HCT116 (cell line): ENCODE measurements at regions not wholly inside any gene's neighbourhood (a gene's known extent, or its start where the extent isn't known, plus 50 kb on each side); places are given as distances from the start of the nearest gene placed in this dataset.

Experiments used
- ATAC-seq: fragments of 200-7000 bp; cut with Tn5 transposase; 2 replicates; pipeline ENCODE4 v1.9.1; 2020; ENCODE audit warnings: mild to moderate bottlenecking, moderate library complexity
- BruUV-seq: library from RNA; stranded (reverse); fragments of 400-500 nt; replicated peaks from 2 replicates; lab custom pipeline; 2021; lab: Mats Ljungman, UMichigan
- CTCF ChIA-PET: fragments of 300-600 bp; sonication (Branson Sonifier 250); formaldehyde crosslinking; loops from one replicate; lab custom pipeline; 2021; ENCODE audit warnings: antibody characterized with exemption; lab: Charles Lee
- POLR2A ChIA-PET: fragments of 300-600, 350-600 bp; sonication (Branson Sonifier 250); formaldehyde crosslinking; loops from one replicate; lab custom pipeline; 2021; ENCODE audit warnings: antibody characterized with exemption; lab: Charles Lee
- RAD21 ChIA-PET, 2 experiments: fragments of 300-600 bp; sonication (Branson Sonifier 250); formaldehyde crosslinking; loops; one replicate each; lab custom pipeline; 2023; ENCODE audit warnings: low total read pairs in 2 of 2; ENCODE audit not compliant: uncharacterized antibody in 2 of 2, unreplicated experiment in 2 of 2, low non-redundant PET in 1 of 2; lab: Charles Lee
- DNase-seq: peaks from one replicate; pipeline ENCODE4 v3.0.0-alpha.2; 2010; ENCODE audit warnings: low read depth, low spot score
- H2AFZ ChIP-seq: fragments of 200-600 bp; shearing (Covaris generic), sonication (generic); 2 replicates; pipeline ENCODE4 v1.6.1; 2017; ENCODE audit warnings: low read depth, mixed run types, mixed read lengths, antibody characterized with exemption, low read length; ENCODE audit not compliant: poor library complexity, severe bottlenecking
- H3K27ac ChIP-seq: 2 replicates; pipeline ENCODE4 v1.5.1; 2012; ENCODE audit warnings: low read depth, low read length
- H3K27me3 ChIP-seq: fragments of 200-600 bp; sonication (generic); 2 replicates; pipeline ENCODE4 v1.6.1; 2016; ENCODE audit warnings: mixed run types, low read length, mixed read lengths; ENCODE audit not compliant: insufficient read depth
- H3K36me3 ChIP-seq, 2 experiments: fragments of 200-500 bp in 1 of 2; fragments of 200-600 bp in 1 of 2; sonication (Bioruptor generic) in 1 of 2; sonication (generic) in 1 of 2; 2 replicates each; pipeline versions ENCODE4 v1.5.1 to v1.6.1; 2014 to 2016; ENCODE audit warnings: low read length in 2 of 2, inconsistent platforms in 1 of 2, mixed read lengths in 1 of 2, mixed run types in 1 of 2; ENCODE audit not compliant: insufficient read depth in 2 of 2, control insufficient read depth in 1 of 2
- H3K4me1 ChIP-seq, 2 experiments: fragments of 200-600 bp in 1 of 2; sonication (generic) in 1 of 2; 2 replicates each; pipeline versions ENCODE4 v1.5.1 to v1.6.1; 2012 to 2017; ENCODE audit warnings: low read length in 2 of 2, inconsistent platforms in 1 of 2, mild to moderate bottlenecking in 1 of 2, mixed read lengths in 1 of 2, mixed run types in 1 of 2, moderate library complexity in 1 of 2; ENCODE audit not compliant: insufficient read depth in 2 of 2, control insufficient read depth in 1 of 2
- H3K4me2 ChIP-seq: fragments of 200-600 bp; sonication (generic); 2 replicates; pipeline ENCODE4 v1.6.1; 2017; ENCODE audit warnings: mixed run types, low read length, mixed read lengths
- H3K4me3 ChIP-seq, 2 experiments: fragments of 200-600 bp in 1 of 2; sonication (generic) in 1 of 2; replicated peaks in 1 of 2; 2 replicates each; pipeline ENCODE4 v1.5.1; 2011 to 2016; ENCODE audit warnings: low read length in 2 of 2, control low read depth in 1 of 2, low read depth in 1 of 2, mild to moderate bottlenecking in 1 of 2, mixed read lengths in 1 of 2, mixed run types in 1 of 2
- H3K79me2 ChIP-seq: fragments of 200-600 bp; sonication (generic); 2 replicates; pipeline ENCODE4 v1.6.1; 2017; ENCODE audit warnings: mild to moderate bottlenecking, mixed run types, low read length, moderate library complexity, mixed read lengths; ENCODE audit not compliant: insufficient read depth
- H3K9ac ChIP-seq: fragments of 200-600 bp; sonication (generic); 2 replicates; pipeline ENCODE4 v1.6.1; 2016; ENCODE audit warnings: low read length, mixed read lengths
- H3K9me2 ChIP-seq: fragments of 200-600 bp; sonication (generic), shearing (Covaris generic); 2 replicates; pipeline ENCODE4 v1.6.1; 2017; ENCODE audit warnings: mixed run types, mild to moderate bottlenecking, moderate library complexity; ENCODE audit not compliant: insufficient read depth
- H3K9me3 ChIP-seq, 2 experiments: fragments of 200-500 bp in 1 of 2; fragments of 200-600 bp in 1 of 2; sonication (Bioruptor generic) in 1 of 2; sonication (generic) in 1 of 2; 2 replicates each; pipeline ENCODE4 v1.6.1; 2014 to 2017; ENCODE audit warnings: low read length in 2 of 2, mixed read lengths in 2 of 2, inconsistent platforms in 1 of 2, low read depth in 1 of 2, mild to moderate bottlenecking in 1 of 2, mixed run types in 1 of 2, moderate library complexity in 1 of 2; ENCODE audit not compliant: control insufficient read depth in 1 of 2, insufficient read depth in 1 of 2
- H4K20me1 ChIP-seq: fragments of 200-600 bp; sonication (generic), shearing (Covaris generic); 2 replicates; pipeline ENCODE4 v1.6.1; 2017; ENCODE audit warnings: mixed run types, mild to moderate bottlenecking, moderate library complexity; ENCODE audit not compliant: insufficient read depth
- ATF3 ChIP-seq: IDR thresholded peaks from 2 replicates; pipeline ENCODE4 v1.6.1; 2012
- CBX3 ChIP-seq: IDR thresholded peaks from 2 replicates; pipeline ENCODE4 v1.6.1; 2012; ENCODE audit warnings: low read depth
- CEBPB ChIP-seq: IDR thresholded peaks from 2 replicates; pipeline ENCODE4 v1.6.1; 2012; ENCODE audit warnings: low read depth
- CTCF ChIP-seq, 3 experiments: fragments of 200-600 bp in 1 of 3; sonication (generic) in 1 of 3; IDR thresholded peaks in 2 of 3; conservative IDR thresholded peaks in 1 of 3; 2 replicates each; pipeline ENCODE4 v1.5.1; 2012 to 2017; ENCODE audit warnings: low read depth in 2 of 3, low read length in 2 of 3, antibody characterized with exemption in 1 of 3, borderline replicate concordance in 1 of 3, control low read depth in 1 of 3, mild to moderate bottlenecking in 1 of 3, mixed read lengths in 1 of 3, mixed run types in 1 of 3, moderate library complexity in 1 of 3; ENCODE audit not compliant: insufficient read depth in 1 of 3
- EGR1 ChIP-seq: IDR thresholded peaks from 2 replicates; pipeline ENCODE4 v1.6.1; 2012; ENCODE audit warnings: low read depth
- JUND ChIP-seq: IDR thresholded peaks from 2 replicates; pipeline ENCODE4 v1.6.1; 2012
- MAX ChIP-seq: IDR thresholded peaks from 2 replicates; pipeline ENCODE4 v1.6.1; 2012
- RAD21 ChIP-seq: IDR thresholded peaks from 2 replicates; pipeline ENCODE4 v1.6.1; 2012; ENCODE audit warnings: low read depth, mild to moderate bottlenecking
- SIN3A ChIP-seq: IDR thresholded peaks from 2 replicates; pipeline ENCODE4 v1.6.1; 2012; ENCODE audit warnings: low read depth
- SP1 ChIP-seq: IDR thresholded peaks from 2 replicates; pipeline ENCODE4 v1.6.1; 2012; ENCODE audit warnings: low read depth
- YY1 ChIP-seq: IDR thresholded peaks from 2 replicates; pipeline ENCODE4 v1.6.1; 2011; ENCODE audit warnings: low read length, low read depth, moderate library complexity, mild to moderate bottlenecking; ENCODE audit not compliant: insufficient replicate concordance; ENCODE audit errors: extremely low read depth
- ZBTB33 ChIP-seq: IDR thresholded peaks from 2 replicates; pipeline ENCODE4 v1.6.1; 2011; ENCODE audit warnings: mild to moderate bottlenecking, low read length, moderate library complexity; ENCODE audit not compliant: insufficient replicate concordance; ENCODE audit errors: extremely low read depth
- intact Hi-C: fragments of 100-400 bp; cut with micrococcal nuclease; formaldehyde crosslinking; loops from 2 replicates; pipeline ENCODE4 v1.10.0; 2022

- H2AFZ ChIP-seq: no peak overlapping the region
- no peaks in the 10 kb centered on the region for H3K9me3 ChIP-seq
- H3K36me3 ChIP-seq: no peaks in the 10 kb centered on the region
- no peaks in the 10 kb centered on the region for H3K27me3 ChIP-seq
- no peak overlapping the region for H3K4me3 ChIP-seq
- BruUV-seq: no TSS peak
- ChIA-PET CTCF (no interaction called here), RAD21 (no interaction called here), POLR2A (no interaction called here)
- no peak overlapping the region for H3K4me2 ChIP-seq
- no peak for ATAC-seq
- no peaks in the 10 kb centered on the region for H3K4me1 ChIP-seq
- H3K9me2 ChIP-seq: no peaks in the 10 kb centered on the region
- H3K9ac ChIP-seq: no peak overlapping the region
- DNase-seq: no peak
- no peaks in the 10 kb centered on the region for H4K20me1 ChIP-seq
- H3K27ac ChIP-seq: no peak overlapping the region
- TF ChIP-seq ZBTB33: no peak
- TF ChIP-seq SP1: no peak
- TF ChIP-seq MAX: no peak
- TF ChIP-seq CEBPB: no peak
- TF ChIP-seq SIN3A: no peak
- TF ChIP-seq YY1: no peak
- TF ChIP-seq ATF3: no peak
- no peak for TF ChIP-seq RAD21
- TF ChIP-seq CTCF (IDR thresholded peaks at IDR 0.05 in 2 of 3, conservative IDR thresholded peaks at IDR 0.05 in 1 of 3; ENCODE audit: borderline replicate concordance in 1 of 3, insufficient read depth in 1 of 3, low read depth in 2 of 3, low read length in 2 of 3): no peak
- no peak for TF ChIP-seq CBX3
- no peak for TF ChIP-seq EGR1
- no peak for TF ChIP-seq JUND
- TF ChIP-seq, all 23 proteins: peak for 0
- intact Hi-C loops: no loop called here
- H3K79me2 ChIP-seq: no peaks in the 10 kb centered on the region
These were observed 169.4 kb upstream of the NRXN1 start for GRCh38 chr2:51201295-51201694.
